HG02763 (cell line): ENCODE measurements at regions not wholly inside any gene's neighbourhood (a gene's known extent, or its start where the extent isn't known, plus 50 kb on each side); places are given as distances from the start of the nearest gene placed in this dataset.
A peak's percentile ranks its signal among the peaks of the same experiment; 100 is the strongest.

Experiments
- ATAC-seq: cut with Tn5 transposase; IDR thresholded peaks from one replicate; pipeline ENCODE4 v1.9.1; 2021; ENCODE audit warnings: mild to moderate bottlenecking, moderate library complexity; ENCODE audit not compliant: unreplicated experiment

- no peak for ATAC-seq
Observed at GRCh38 chr3:159797771-159798170, 190.9 kb upstream of the IL12A start.

- ATAC-seq = no peak
Observed at GRCh38 chr3:159798951-159799350, 189.7 kb upstream of the IL12A start.

- ATAC-seq = no peak
Observed at GRCh38 chr3:159800434-159801155, 188.0 kb upstream of the IL12A start.

- no peak for ATAC-seq
Observed at GRCh38 chr3:159802864-159803263, 185.8 kb upstream of the IL12A start.

DNA sequence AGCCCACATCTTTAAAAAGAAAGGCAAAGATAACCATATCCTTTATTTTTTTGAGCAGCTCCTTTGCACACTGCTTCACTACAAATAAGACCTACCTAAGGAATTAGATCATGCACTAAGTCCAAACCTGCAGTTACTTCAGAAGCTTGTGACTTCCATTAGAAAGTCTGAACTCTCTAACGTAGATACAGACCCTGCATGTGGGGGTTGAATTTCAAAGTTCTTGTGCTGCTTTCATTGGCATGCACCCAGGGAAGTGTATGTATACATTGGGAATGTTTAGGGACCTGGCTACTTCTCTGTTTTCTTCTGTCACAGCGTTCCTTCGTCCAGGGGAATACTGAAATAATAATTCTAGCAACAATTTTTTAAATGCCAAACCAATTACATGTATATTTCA lies 185.2 kb upstream of the IL12A start:
- ATAC-seq = no peak

DNA sequence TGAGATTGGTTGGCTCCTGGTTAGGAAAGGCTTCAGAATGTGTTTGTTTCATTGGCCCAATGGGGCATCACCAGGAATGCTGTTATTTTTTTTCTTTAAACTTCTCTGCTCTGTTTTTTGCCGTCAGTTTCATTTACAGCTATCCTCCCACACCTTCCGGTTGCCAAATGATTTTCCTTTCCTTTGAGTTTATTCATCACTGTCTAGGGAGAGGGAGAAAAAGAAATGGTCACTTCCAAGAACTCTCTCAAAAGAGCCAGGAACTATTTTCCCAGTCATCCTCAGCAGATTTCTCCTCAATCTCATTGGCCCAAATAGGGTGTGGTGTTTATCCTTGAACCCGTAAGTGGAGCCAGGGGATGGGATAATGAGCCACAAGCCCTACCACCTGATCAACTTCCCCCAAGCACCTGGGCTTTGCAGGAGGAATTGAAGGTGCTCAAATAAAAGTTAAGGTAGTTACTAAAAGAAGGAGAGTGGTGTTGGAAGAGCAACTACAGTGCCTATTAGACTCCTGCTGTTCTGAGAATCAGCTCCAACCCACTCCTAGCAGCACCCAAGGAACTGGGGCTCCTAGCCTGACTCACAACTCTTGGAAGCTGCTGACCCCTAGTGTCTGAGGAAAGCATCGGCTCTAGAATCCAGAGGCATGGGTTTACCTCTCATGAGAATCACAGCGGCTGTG lies 183.8 kb upstream of the IL12A start:
- ATAC-seq = peak; percentile 90

- no peak for ATAC-seq
Observed at GRCh38 chr3:159805411-159805772, 183.2 kb upstream of the IL12A start.

DNA sequence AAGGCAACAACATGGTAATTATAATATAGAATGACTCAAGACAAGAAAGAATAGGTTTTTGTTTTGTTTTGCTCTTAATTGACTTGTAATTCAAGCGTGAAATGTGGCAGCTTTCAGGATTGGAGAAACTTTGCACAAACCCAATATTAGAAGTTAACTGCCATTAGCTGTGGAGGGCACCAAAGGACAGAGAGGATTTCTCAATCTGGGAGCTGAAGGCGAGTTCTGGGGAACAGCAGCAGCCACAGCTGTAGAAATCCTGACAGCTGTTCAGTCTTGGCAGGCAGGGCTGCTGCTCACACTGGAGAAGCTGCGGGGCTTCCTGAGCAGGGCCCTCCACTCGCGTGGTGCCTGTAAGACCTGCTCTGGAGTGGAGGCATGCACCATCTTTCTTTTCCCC lies 182.2 kb upstream of the IL12A start:
- no peak for ATAC-seq

DNA sequence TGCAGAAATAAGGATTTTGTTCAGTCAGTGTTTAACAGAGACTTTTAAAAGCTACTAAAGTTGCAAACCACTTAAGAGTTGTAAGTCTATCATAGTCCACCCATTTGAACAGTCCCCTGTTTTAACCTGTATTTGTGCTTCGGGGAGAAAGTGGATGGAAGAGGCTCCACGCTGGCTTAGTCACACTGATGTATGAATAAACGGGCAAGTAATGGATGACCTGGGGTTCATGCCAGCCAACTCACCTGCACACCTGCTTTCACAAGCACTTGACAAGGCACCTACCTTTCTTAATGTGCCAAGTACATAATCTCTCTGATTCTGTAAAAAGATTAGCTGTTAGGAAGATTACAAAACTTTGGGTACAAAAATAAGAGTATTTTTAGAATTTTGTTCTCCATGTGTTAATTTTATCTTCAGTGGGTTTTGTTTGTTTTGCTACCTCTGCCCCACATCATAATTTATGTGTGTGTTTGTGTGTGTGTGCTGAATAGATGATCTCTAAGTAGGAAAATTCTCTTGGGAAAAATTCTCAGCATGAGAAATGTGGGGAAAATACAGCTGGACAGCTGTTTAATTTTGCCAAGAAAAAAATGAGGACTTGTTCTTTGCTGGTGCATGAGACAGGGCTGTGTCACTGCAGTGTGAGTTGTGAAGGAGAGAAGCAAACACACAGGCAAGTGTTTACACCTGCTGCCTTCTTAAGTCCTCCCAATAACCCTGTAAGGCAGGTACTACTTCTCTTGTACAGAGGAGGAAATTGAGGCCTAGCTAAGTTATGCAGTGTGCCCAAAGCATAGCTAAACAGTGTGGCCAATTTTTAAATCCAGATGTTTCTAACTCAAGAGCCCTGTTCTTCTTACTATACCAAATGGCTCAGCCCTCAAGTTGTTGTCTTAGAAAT lies 181.2 kb upstream of the IL12A start:
- no peak for ATAC-seq

- no peak for ATAC-seq
Observed at GRCh38 chr3:159813822-159814531, 174.7 kb upstream of the IL12A start.

GRCh38 chr3:159816512-159816911 lies 172.1 kb upstream of the IL12A start:
- no peak for ATAC-seq

GRCh38 chr3:159817126-159817525 lies 171.5 kb upstream of the IL12A start:
- ATAC-seq = no peak

DNA sequence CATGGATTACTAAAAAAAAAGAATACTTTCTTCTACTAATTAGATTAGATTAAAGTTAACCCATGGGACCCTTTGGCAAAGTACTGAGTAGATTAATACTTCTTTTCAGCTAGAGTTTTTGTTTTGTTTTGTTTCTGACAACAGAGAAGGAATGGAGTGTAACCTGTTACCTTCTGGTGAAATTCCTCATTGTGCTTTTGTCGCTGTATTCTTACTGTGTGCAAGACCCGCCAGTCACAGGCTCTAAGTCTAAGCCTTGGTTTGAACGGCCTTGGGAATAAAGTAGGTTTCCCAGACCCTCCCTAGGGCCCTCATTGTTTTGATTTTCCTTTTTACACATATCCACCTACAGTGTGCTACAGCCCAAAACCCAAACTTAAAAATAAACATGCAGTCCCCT lies 171.1 kb upstream of the IL12A start:
- ATAC-seq = no peak

DNA sequence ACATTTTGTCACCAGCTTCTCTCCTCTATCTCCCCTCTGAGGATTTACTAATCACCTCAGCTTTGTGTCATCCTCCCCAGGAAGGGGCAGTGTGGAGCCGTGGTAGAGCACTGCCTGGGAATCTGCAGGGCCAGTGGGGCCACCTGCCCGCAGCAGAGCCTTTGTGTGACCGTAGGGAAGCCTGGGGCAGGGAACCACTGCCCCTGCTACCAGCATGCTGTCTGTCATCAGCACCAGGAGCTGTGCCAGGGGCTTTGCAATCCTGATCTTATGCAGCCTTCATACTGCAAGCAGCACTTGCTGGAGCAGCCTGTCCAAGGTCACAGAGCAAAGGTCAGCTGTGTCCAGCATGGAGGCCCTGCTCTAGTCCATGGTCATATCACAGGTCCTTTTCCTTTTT lies 170.2 kb upstream of the IL12A start:
- no peak for ATAC-seq

- no peak for ATAC-seq
Observed at GRCh38 chr3:159818997-159819500, 169.6 kb upstream of the IL12A start.

- no peak for ATAC-seq
Observed at GRCh38 chr3:159819676-159820075, 169.0 kb upstream of the IL12A start.

DNA sequence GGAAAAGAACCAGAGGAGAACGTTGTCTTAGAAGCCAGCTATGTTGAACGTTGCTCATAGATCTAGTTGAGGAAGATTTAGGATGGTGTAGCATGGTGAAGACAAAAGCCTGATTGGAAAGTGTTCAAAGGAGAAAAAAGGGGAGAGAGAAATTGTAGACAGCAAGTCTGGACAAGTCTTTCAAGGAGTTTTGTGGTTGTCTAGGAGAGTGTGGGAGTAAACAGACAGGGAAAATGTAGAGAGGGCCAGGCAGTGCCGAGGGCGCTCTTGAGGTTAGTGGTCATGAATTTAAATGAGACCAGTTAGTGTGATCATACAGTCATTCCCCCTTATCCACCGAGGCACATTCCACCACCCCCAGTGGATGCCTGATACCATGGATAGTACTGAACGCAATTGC lies 167.5 kb upstream of the IL12A start:
- ATAC-seq = no peak

GRCh38 chr3:159821736-159822135 lies 166.9 kb upstream of the IL12A start:
- ATAC-seq = no peak

- ATAC-seq = no peak
Observed at GRCh38 chr3:159823780-159824179, 164.9 kb upstream of the IL12A start.

DNA sequence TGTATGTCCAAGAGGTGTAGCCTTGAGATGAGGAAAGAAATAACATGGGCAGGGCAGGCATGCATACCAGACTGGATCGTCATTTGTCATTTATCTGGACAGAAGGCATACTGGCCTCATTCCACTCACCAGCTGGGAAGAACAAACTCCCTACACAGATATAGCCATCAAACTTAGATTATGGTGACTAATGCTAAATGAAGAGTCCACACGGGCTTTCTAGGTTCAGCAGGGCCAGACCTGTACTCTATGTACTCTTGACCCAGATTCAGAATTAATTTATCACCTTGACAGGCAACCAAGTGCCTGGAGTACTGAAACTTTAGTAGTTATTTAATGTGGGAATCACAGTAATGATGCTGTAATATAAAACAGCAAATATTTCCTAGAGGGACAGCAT lies 164.3 kb upstream of the IL12A start:
- no peak for ATAC-seq
